ENCODE measurements at regions not wholly inside any gene's neighbourhood (a gene's known extent, or its start where the extent isn't known, plus 50 kb on each side); places are given as distances from the start of the nearest gene placed in this dataset.
"Not testable (repeated sequence)": the region's sequence is repeated elsewhere in the genome, so short reads cannot be mapped to it uniquely, and the experiment has no call there.

DNA sequence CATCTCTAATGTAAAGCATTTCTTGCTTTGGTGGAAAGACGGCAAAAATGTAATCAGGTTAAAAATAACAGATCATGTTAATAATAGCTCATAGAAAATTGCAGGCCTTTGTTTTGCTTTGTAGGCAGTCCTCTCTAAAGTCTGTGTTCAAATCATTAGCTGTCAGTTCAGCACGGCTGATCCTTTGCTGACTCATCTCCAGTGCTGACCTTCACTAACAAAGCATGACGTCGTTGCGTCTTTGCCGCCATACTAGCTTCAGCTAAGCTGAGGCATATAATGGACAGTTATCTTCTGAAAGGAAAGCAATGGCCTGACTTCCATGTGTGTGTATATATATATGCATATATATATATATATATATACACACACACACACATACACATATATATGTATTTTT, 984.6 kb downstream of the CDY2B start:
- no peaks in the 10 kb centered on the region for H3K36me3 ChIP-seq (ENCODE audit: control insufficient read depth, insufficient read depth, low read length)
- WGBS, 2 experiments (ENCODE audit: insufficient coverage in 2 of 2) = no CpG with 5 or more reads among the region's 6 CpGs
- no peaks in the 10 kb centered on the region for H3K9me3 ChIP-seq (ENCODE audit: control insufficient read depth, low read length)

DNA sequence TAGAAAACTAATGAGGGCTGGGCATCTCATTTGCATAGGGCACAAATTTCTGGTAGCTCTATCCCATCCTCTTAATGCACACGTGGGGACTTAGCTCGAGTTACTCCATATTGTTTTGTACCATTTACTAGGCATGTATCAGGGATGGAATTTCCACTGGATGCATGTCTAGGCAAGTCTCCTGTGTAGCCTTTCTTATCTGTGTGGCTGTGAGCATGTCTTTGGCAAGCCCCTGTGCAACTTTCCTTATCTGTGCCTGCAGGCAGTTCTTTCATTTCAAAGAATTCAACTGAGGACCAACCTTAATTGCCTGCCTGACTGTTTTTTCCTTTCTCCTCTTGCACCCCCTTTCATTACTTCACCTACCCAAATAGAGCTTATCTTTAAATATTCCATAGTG, 992.9 kb downstream of the CDY2B start:
- Histone ChIP-seq H3K4me3 (ENCODE audit: extremely low read depth, insufficient read depth, low read length, poor library complexity, severe bottlenecking) (no peak overlapping the region), H3K27ac (ENCODE audit: low read depth, low read length, severe bottlenecking) (no peak overlapping the region), H3K36me3 (ENCODE audit: control insufficient read depth, insufficient read depth, low read length) (no peaks in the 10 kb centered on the region), H3K4me1 (ENCODE audit: control insufficient read depth, insufficient read depth, low read length, poor library complexity, severe bottlenecking) (no peaks in the 10 kb centered on the region), H3K9me3 (ENCODE audit: control insufficient read depth, low read length) (no peaks in the 10 kb centered on the region)
- WGBS, 2 experiments (ENCODE audit: insufficient coverage in 2 of 2) = no CpG with 5 or more reads among the region's 2 CpGs

More for the DNA sequence above, 984.6 kb downstream of the CDY2B start:
- H3K27ac ChIP-seq (ENCODE audit: low read depth, low read length, severe bottlenecking) = no peak overlapping the region
- no peak overlapping the region for H3K4me3 ChIP-seq (ENCODE audit: extremely low read depth, insufficient read depth, low read length, poor library complexity, severe bottlenecking)
- no peaks in the 10 kb centered on the region for H3K4me1 ChIP-seq (ENCODE audit: control insufficient read depth, insufficient read depth, low read length, poor library complexity, severe bottlenecking)

DNA sequence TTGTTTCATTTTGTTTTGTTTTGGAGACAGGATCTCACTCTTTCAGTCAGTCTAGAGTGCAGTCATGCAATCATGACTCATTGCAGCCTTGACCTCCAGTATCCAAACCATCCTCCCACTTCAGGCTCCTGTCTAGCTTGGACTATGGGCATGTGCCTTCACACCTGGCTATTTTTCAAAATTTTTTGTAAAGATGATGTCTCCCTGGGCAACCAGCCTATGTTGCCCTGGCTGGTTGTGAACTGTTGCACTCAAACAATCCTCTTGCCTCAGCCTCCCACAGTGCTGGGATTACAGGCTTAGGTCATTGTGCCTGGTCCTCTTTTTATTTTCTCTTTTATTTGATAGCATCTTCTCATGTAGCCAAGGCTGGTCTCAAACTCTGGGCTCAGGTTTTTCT, 1019.3 kb downstream of the CDY2B start:
- H3K36me3 ChIP-seq (ENCODE audit: control insufficient read depth, insufficient read depth, low read length) = no peaks in the 10 kb centered on the region
- H3K27ac ChIP-seq (ENCODE audit: low read depth, low read length, severe bottlenecking) = no peak overlapping the region
- H3K4me3 ChIP-seq (ENCODE audit: extremely low read depth, insufficient read depth, low read length, poor library complexity, severe bottlenecking) = no peak overlapping the region
- no peaks in the 10 kb centered on the region for H3K9me3 ChIP-seq (ENCODE audit: control insufficient read depth, low read length)
- no peaks in the 10 kb centered on the region for H3K4me1 ChIP-seq (ENCODE audit: control insufficient read depth, insufficient read depth, low read length, poor library complexity, severe bottlenecking)

DNA sequence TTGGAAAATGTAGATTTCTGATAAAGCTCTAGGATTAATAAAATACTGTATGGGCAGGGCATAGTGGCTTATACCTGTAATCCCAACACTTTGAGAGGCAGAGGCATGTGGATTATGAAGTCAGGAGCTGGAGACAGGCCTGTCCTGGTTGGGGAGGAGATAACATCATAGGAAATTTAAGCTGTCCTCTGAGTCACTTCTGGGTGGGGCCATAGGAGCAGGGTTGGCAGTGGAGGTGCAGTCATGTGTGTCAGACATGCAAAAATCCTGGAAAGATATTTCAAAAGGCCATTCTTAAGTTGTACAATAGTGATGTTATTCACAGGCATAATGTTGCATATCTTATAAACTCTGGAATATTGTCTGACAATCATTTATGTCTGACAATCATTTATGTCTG, 1038.5 kb downstream of the CDY2B start:
- no peak overlapping the region for H3K27ac ChIP-seq (ENCODE audit: low read depth, low read length, severe bottlenecking)
- no peaks in the 10 kb centered on the region for H3K9me3 ChIP-seq (ENCODE audit: control insufficient read depth, low read length)
- no peaks in the 10 kb centered on the region for H3K4me1 ChIP-seq (ENCODE audit: control insufficient read depth, insufficient read depth, low read length, poor library complexity, severe bottlenecking)
- H3K36me3 ChIP-seq (ENCODE audit: control insufficient read depth, insufficient read depth, low read length) = no peaks in the 10 kb centered on the region
- H3K4me3 ChIP-seq (ENCODE audit: extremely low read depth, insufficient read depth, low read length, poor library complexity, severe bottlenecking) = no peak overlapping the region

DNA sequence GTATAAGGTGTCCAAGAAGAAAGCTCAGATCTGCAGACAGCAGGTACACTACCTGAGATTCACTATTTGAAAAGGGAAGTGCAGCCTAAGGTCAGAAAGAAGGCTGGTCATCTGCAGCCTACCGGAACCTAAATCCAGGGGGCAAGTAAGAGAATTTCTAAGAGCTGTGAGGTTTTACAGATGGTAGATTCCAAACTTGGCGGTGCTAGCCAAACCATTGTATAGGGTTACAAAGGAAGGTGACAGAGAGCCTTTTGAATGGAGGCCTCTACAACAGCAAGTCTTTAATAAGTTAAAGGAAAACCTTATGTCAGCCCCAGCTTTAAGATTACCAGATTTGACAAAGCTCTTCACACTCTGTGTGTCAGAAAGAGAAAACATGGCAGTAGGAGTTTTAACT, 1044.8 kb downstream of the CDY2B start:
- no peak overlapping the region for H3K27ac ChIP-seq (ENCODE audit: low read depth, low read length, severe bottlenecking)
- H3K9me3 ChIP-seq (ENCODE audit: control insufficient read depth, low read length) = no peaks in the 10 kb centered on the region
- H3K4me1 ChIP-seq (ENCODE audit: control insufficient read depth, insufficient read depth, low read length, poor library complexity, severe bottlenecking) = no peaks in the 10 kb centered on the region
- no peaks in the 10 kb centered on the region for H3K36me3 ChIP-seq (ENCODE audit: control insufficient read depth, insufficient read depth, low read length)
- WGBS, 2 experiments (ENCODE audit: insufficient coverage in 2 of 2) = no CpG with 5 or more reads among the region's 2 CpGs
- no peak overlapping the region for H3K4me3 ChIP-seq (ENCODE audit: extremely low read depth, insufficient read depth, low read length, poor library complexity, severe bottlenecking)

DNA sequence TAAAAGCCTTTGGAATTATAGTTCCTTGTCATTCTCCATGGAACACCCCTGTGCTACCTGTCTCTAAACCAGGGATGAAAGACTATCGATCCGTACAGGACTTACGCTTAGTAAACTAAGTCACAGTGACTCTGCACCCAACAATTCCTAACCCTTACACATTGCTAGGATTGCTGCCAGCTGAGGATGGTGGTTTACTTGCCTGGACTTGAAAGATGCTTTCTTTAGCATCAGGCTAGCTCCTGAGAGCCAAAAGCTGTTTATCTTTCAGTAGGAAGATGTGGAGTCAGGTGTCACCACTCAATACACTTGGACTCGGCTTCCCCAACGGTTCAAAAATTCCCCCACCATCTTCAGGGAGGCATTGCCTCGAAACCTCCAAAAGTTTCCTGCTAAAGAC, 1045.3 kb downstream of the CDY2B start:
- no CpG with 5 or more reads among the region's 6 CpGs for WGBS, 2 experiments (ENCODE audit: insufficient coverage in 2 of 2)
- Histone ChIP-seq H3K9me3 (ENCODE audit: control insufficient read depth, low read length) (no peaks in the 10 kb centered on the region), H3K4me1 (ENCODE audit: control insufficient read depth, insufficient read depth, low read length, poor library complexity, severe bottlenecking) (no peaks in the 10 kb centered on the region), H3K4me3 (ENCODE audit: extremely low read depth, insufficient read depth, low read length, poor library complexity, severe bottlenecking) (no peak overlapping the region), H3K36me3 (ENCODE audit: control insufficient read depth, insufficient read depth, low read length) (no peaks in the 10 kb centered on the region), H3K27ac (ENCODE audit: low read depth, low read length, severe bottlenecking) (peak overlapping the region; percentile 50)

DNA sequence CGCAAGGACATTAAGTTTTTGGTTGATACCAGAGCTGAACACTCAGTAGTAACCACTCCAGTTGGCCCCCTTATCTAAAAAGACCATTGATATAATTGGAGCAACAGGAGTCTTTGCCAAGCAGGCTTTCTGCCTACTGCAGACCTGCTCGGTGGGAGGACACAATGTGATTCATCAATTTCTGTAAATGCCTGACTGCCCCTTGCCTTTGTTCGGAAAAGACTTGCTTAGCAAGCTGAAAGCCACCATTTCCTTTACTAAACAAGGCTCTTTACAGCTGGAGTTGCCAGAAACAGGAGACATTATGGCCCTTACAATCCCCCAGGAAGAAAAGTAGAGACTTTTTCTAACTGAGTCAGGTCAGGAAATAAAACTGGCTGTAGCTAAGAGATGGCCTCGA, 1045.9 kb downstream of the CDY2B start:
- WGBS, 2 experiments (ENCODE audit: insufficient coverage in 2 of 2) = 69% methylated on average over 2 of the region's 4 CpGs; no CpG with 5 or more reads in 1 of the 2 experiments
- no peak overlapping the region for H3K4me3 ChIP-seq (ENCODE audit: extremely low read depth, insufficient read depth, low read length, poor library complexity, severe bottlenecking)
- H3K4me1 ChIP-seq (ENCODE audit: control insufficient read depth, insufficient read depth, low read length, poor library complexity, severe bottlenecking) = no peaks in the 10 kb centered on the region
- peak overlapping the region; percentile 50 for H3K27ac ChIP-seq (ENCODE audit: low read depth, low read length, severe bottlenecking)
- no peaks in the 10 kb centered on the region for H3K36me3 ChIP-seq (ENCODE audit: control insufficient read depth, insufficient read depth, low read length)
- H3K9me3 ChIP-seq (ENCODE audit: control insufficient read depth, low read length) = no peaks in the 10 kb centered on the region

DNA sequence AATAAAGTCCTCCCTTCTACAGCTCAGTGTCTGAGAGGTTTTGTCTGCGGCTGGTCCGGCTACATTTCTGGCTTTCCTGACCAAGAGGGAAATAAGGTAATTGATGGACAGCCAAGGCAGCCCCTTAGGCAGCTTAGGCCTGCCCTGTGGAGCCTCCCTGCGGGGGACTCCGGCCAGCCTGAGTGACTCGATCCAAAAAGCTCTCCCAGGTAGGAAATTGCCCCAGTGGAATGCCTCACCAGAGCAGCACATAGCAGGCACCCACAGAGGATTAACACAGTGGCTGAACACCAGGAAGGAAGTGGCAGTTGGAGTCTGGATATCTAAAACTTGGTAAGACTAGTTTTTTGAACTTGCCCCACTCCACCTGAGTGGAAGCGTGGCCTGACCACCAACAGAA, 1048.3 kb downstream of the CDY2B start:
- WGBS, 2 experiments (ENCODE audit: insufficient coverage in 2 of 2) = 90 to 100% methylated on average over 1 to 4 of the region's 6 CpGs
- H3K27ac ChIP-seq (ENCODE audit: low read depth, low read length, severe bottlenecking) = no peak overlapping the region
- H3K9me3 ChIP-seq (ENCODE audit: control insufficient read depth, low read length) = no peaks in the 10 kb centered on the region
- H3K4me1 ChIP-seq (ENCODE audit: control insufficient read depth, insufficient read depth, low read length, poor library complexity, severe bottlenecking) = no peaks in the 10 kb centered on the region
- H3K4me3 ChIP-seq (ENCODE audit: extremely low read depth, insufficient read depth, low read length, poor library complexity, severe bottlenecking) = no peak overlapping the region
- no peaks in the 10 kb centered on the region for H3K36me3 ChIP-seq (ENCODE audit: control insufficient read depth, insufficient read depth, low read length)

DNA sequence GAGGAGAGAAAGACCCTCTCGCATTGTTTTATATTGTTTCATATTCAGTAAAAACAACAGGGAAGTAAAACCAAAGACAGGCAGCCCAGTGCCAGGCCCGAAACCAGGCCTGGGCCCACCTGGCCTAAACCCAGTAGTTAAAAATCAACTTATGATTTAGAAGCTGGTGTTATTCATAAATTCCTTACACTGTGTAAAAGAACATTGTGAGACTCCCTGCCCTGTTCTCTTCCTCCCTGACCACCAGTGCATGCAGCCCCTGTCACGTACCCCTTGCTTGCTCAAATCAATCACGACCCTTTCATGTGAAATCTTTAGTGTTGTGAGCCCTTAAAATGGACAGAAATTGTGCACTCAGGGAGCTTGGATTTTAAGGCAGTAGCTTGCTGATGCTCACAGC, 1048.7 kb downstream of the CDY2B start:
- no CpG with 5 or more reads among the region's 4 CpGs for WGBS, 2 experiments (ENCODE audit: insufficient coverage in 2 of 2)
- H3K9me3 ChIP-seq (ENCODE audit: control insufficient read depth, low read length); H3K27ac ChIP-seq (ENCODE audit: low read depth, low read length, severe bottlenecking); H3K4me3 ChIP-seq (ENCODE audit: extremely low read depth, insufficient read depth, low read length, poor library complexity, severe bottlenecking); H3K4me1 ChIP-seq (ENCODE audit: control insufficient read depth, insufficient read depth, low read length, poor library complexity, severe bottlenecking); H3K36me3 ChIP-seq (ENCODE audit: control insufficient read depth, insufficient read depth, low read length): not testable (repeated sequence)

DNA sequence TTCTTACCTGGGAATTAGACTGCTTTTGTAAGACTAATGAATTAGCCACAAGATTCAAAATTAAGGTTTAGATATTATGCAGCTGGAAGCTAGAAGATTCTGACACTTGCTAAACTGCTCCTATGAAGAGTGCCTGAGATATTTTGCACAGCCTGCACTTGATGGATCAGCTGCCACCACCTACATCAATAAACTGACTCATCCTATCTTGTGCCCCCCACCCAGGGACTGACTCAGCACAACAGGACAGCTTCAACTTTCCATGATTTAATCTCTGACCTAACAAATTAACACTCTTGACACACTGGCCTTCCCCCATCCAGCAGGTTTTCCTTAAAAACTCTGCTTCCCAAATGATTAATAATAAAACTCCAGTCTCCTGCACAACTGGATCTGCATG, 1072.3 kb downstream of the CDY2B start:
- no peaks in the 10 kb centered on the region for H3K36me3 ChIP-seq (ENCODE audit: control insufficient read depth, insufficient read depth, low read length)
- no peak overlapping the region for H3K27ac ChIP-seq (ENCODE audit: low read depth, low read length, severe bottlenecking)
- H3K4me3 ChIP-seq (ENCODE audit: extremely low read depth, insufficient read depth, low read length, poor library complexity, severe bottlenecking) = no peak overlapping the region
- H3K4me1 ChIP-seq (ENCODE audit: control insufficient read depth, insufficient read depth, low read length, poor library complexity, severe bottlenecking) = no peaks in the 10 kb centered on the region
- H3K9me3 ChIP-seq (ENCODE audit: control insufficient read depth, low read length) = no peaks in the 10 kb centered on the region

Measured in mesodermal cell (in vitro differentiated cells).